GM12878 (cell line): ENCODE measurements at regions not wholly inside any gene's neighbourhood (a gene's known extent, or its start where the extent isn't known, plus 50 kb on each side); places are given as distances from the start of the nearest gene placed in this dataset.

ENCODE experiments used
- ATAC-seq: fragments of 200-7000 bp; cut with Tn5 transposase; 3 replicates; pipeline ENCODE4 v1.9.1; 2020; ENCODE audit warnings: mild to moderate bottlenecking, moderate library complexity
- BruUV-seq: library from RNA; stranded (reverse); fragments of 400-500 nt; replicated peaks from 2 replicates; lab custom pipeline; 2021; lab: Mats Ljungman, UMichigan
- CTCF ChIA-PET: fragments of 300-600 bp; sonication (Branson Sonifier 250); formaldehyde crosslinking; extraction: SDS; loops from one replicate; lab custom pipeline; 2021; ENCODE audit warnings: inconsistent platforms; lab: Yijun Ruan, JAX
- POLR2A ChIA-PET: fragments of 350-600 bp; formaldehyde crosslinking; extraction: SDS; loops from one replicate; lab custom pipeline; 2021; ENCODE audit warnings: inconsistent platforms; lab: Charles Lee
- RAD21 ChIA-PET: fragments of 300-600 bp; sonication (Branson Sonifier 250); formaldehyde crosslinking; loops from one replicate; lab custom pipeline; 2023; ENCODE audit warnings: antibody characterized with exemption; ENCODE audit not compliant: unreplicated experiment; lab: Charles Lee
- SMC1A ChIA-PET: fragments of 300-600 bp; sonication (Branson Sonifier 250); formaldehyde crosslinking; loops from one replicate; lab custom pipeline; 2023; ENCODE audit not compliant: unreplicated experiment, uncharacterized antibody; lab: Charles Lee
- DNase-seq: peaks from one replicate; pipeline ENCODE4 v3.0.0-alpha.2; 2011; ENCODE audit warnings: low read depth, low spot score
- FAIRE-seq: peaks from 3 replicates; lab custom pipeline; 2011; peaks lifted over from hg19 to GRCh38; lab: Jason Lieb, UNC
- H2AFZ ChIP-seq: 2 replicates; pipeline ENCODE4 v1.6.0; 2011; ENCODE audit warnings: low read depth, low read length, control low read depth; ENCODE audit not compliant: control insufficient read depth
- H3K27ac ChIP-seq: 2 replicates; pipeline ENCODE4 v1.5.1; 2011; ENCODE audit warnings: control low read depth; ENCODE audit not compliant: control insufficient read depth, insufficient read depth
- H3K27me3 ChIP-seq, 2 experiments: replicated peaks in 1 of 2; 2 replicates each; pipeline versions ENCODE4 v1.6.0 to v1.6.1; 2011; ENCODE audit warnings: low read length in 1 of 2; ENCODE audit not compliant: control insufficient read depth in 2 of 2, insufficient read depth in 2 of 2
- H3K36me3 ChIP-seq, 2 experiments: 2 replicates each; pipeline ENCODE4 v1.5.1; 2011; ENCODE audit warnings: low read length in 1 of 2; ENCODE audit not compliant: control insufficient read depth in 2 of 2, insufficient read depth in 2 of 2
- H3K4me1 ChIP-seq: 2 replicates; pipeline ENCODE4 v1.6.1; 2011; ENCODE audit warnings: mild to moderate bottlenecking, low read length, moderate library complexity, mixed read lengths; ENCODE audit not compliant: control insufficient read depth, insufficient read depth
- H3K4me2 ChIP-seq: 2 replicates; pipeline ENCODE4 v1.6.0; 2011; ENCODE audit warnings: control low read depth; ENCODE audit not compliant: control insufficient read depth, insufficient read depth
- H3K4me3 ChIP-seq: fragments of 200-600 bp; sonication (generic); 2 replicates; pipeline ENCODE4 v1.5.1; 2016
- H3K79me2 ChIP-seq: 2 replicates; pipeline ENCODE4 v1.6.0; 2011; ENCODE audit warnings: low read length; ENCODE audit not compliant: control insufficient read depth, insufficient read depth
- H3K9ac ChIP-seq: 2 replicates; pipeline ENCODE4 v1.8.0; 2011; ENCODE audit warnings: low read length, control low read depth, mixed read lengths; ENCODE audit not compliant: control insufficient read depth, insufficient read depth
- H3K9me3 ChIP-seq: replicated peaks from 3 replicates; pipeline ENCODE4 v1.5.1; 2011; ENCODE audit warnings: mild to moderate bottlenecking, low read length; ENCODE audit not compliant: control insufficient read depth, insufficient read depth
- H4K20me1 ChIP-seq: 2 replicates; pipeline ENCODE4 v1.6.0; 2011; ENCODE audit not compliant: control insufficient read depth, insufficient read depth
- ATF7 ChIP-seq: fragments of 450-650 bp; IDR thresholded peaks from 2 replicates; pipeline ENCODE4 v1.6.1; 2016; ENCODE audit warnings: low read depth, mild to moderate bottlenecking
- CHD4 ChIP-seq: fragments of 200-600 bp; sonication (generic); IDR thresholded peaks from 2 replicates; pipeline ENCODE4 v1.6.1; 2016; ENCODE audit warnings: mild to moderate bottlenecking
- E2F8 ChIP-seq: fragments of 450-650 bp; IDR thresholded peaks from 2 replicates; pipeline ENCODE4 v1.6.1; 2018; ENCODE audit warnings: mild to moderate bottlenecking, low read depth, moderate library complexity; ENCODE audit not compliant: partially characterized antibody
- EED ChIP-seq: sonication (generic); IDR thresholded peaks from 2 replicates; pipeline ENCODE4 v1.6.1; 2016; ENCODE audit warnings: antibody characterized with exemption, low read depth
- GATAD2B ChIP-seq: fragments of 450-650 bp; conservative IDR thresholded peaks from 2 replicates; pipeline ENCODE4 v1.6.1; 2017; ENCODE audit warnings: low read depth, mild to moderate bottlenecking, moderate library complexity
- NBN ChIP-seq: fragments of 450-650 bp; IDR thresholded peaks from 2 replicates; pipeline ENCODE4 v1.6.1; 2016
- NFYB ChIP-seq: IDR thresholded peaks from 2 replicates; pipeline ENCODE4 v1.6.1; 2011; ENCODE audit warnings: low read depth, mild to moderate bottlenecking, low read length, improper control_type of control experiment, moderate library complexity; ENCODE audit not compliant: insufficient read depth
- RELB ChIP-seq: fragments of 450-650 bp; IDR thresholded peaks from 2 replicates; pipeline ENCODE4 v1.6.1; 2017; ENCODE audit warnings: low read depth, mild to moderate bottlenecking, moderate library complexity
- SMAD5 ChIP-seq: IDR thresholded peaks from 2 replicates; pipeline ENCODE4 v1.6.1; 2016; ENCODE audit warnings: antibody characterized with exemption, low read depth
- SMC3 ChIP-seq: IDR thresholded peaks from 2 replicates; pipeline ENCODE4 v1.6.1; 2011; ENCODE audit warnings: low read length, improper control_type of control experiment, borderline replicate concordance
- SP1 ChIP-seq: IDR thresholded peaks from one replicate; pipeline ENCODE4 v1.6.1; 2011; ENCODE audit warnings: low read depth, low read length
- TARDBP ChIP-seq: IDR thresholded peaks from 2 replicates; pipeline ENCODE4 v1.6.1; 2016; ENCODE audit warnings: borderline replicate concordance
- ZBTB11 ChIP-seq: fragments of 450-650 bp; formaldehyde crosslinking; IDR thresholded peaks from 2 replicates; pipeline ENCODE4 v1.5.0; 2022; ENCODE audit warnings: mild to moderate bottlenecking, missing genetic modification characterization
- ZNF384 ChIP-seq: IDR thresholded peaks from 2 replicates; pipeline ENCODE4 v1.6.1; 2012; ENCODE audit warnings: low read depth, mild to moderate bottlenecking, low read length, improper control_type of control experiment, borderline replicate concordance
- ZNF622 ChIP-seq: fragments of 450-650 bp; IDR thresholded peaks from 2 replicates; pipeline ENCODE4 v1.6.1; 2017; ENCODE audit warnings: mild to moderate bottlenecking, inconsistent platforms
- in situ Hi-C: fragments of 300-500 bp; cut with MboI; formaldehyde crosslinking; loops from 9 replicates; pipeline ENCODE4 v1.14.3; 2018; ENCODE audit warnings: mixed read lengths
- intact Hi-C: fragments of 100-400 bp; cut with micrococcal nuclease; formaldehyde crosslinking; loops from one replicate; pipeline ENCODE4 v1.14.2; 2022; ENCODE audit not compliant: unreplicated experiment

- no peak for TF ChIP-seq RELB
Observed at GRCh38 chr6:119598883-119599282, 249.3 kb upstream of the MAN1A1 start (continued).

GRCh38 chr6:119594907-119595306 is 245.3 kb upstream of the MAN1A1 start:
- TF ChIP-seq SMC3 (no peak), EED (no peak), CHD4 (no peak), SP1 (no peak), GATAD2B (no peak), ATF7 (no peak), SMAD5 (no peak), NBN (no peak), TARDBP (no peak), E2F8 (no peak), ZNF384 (no peak), NFYB (no peak), ZNF622 (no peak), ZBTB11 (no peak)
- no peaks in the 10 kb centered on the region for H3K9me3 ChIP-seq
- ChIA-PET SMC1A (no interaction called here), RAD21 (no interaction called here), CTCF (no interaction called here), POLR2A (no interaction called here)
- no peaks in the 10 kb centered on the region for H3K27me3 ChIP-seq
- intact Hi-C loops (no loop called here), in situ Hi-C loops (no loop called here)
- no peaks in the 10 kb centered on the region for H3K79me2 ChIP-seq
- no peak overlapping the region for H3K4me3 ChIP-seq
- no peaks in the 10 kb centered on the region for H3K36me3 ChIP-seq
- no peak for ATAC-seq
- H3K27ac ChIP-seq: no peak overlapping the region
- no peak overlapping the region for H3K4me2 ChIP-seq
- no peak overlapping the region for H3K9ac ChIP-seq
- FAIRE-seq: no peak
- H2AFZ ChIP-seq: no peak overlapping the region
- no peaks in the 10 kb centered on the region for H3K4me1 ChIP-seq
- H4K20me1 ChIP-seq: no peaks in the 10 kb centered on the region
- BruUV-seq: no TSS peak
- DNase-seq: no peak
